GM18861 (cell line): ENCODE measurements at regions not wholly inside any gene's neighbourhood (a gene's known extent, or its start where the extent isn't known, plus 50 kb on each side); places are given as distances from the start of the nearest gene placed in this dataset.

ENCODE experiments used
- ATAC-seq: cut with Tn5 transposase; IDR thresholded peaks from one replicate; pipeline ENCODE4 v1.9.1; 2021; ENCODE audit not compliant: unreplicated experiment

DNA sequence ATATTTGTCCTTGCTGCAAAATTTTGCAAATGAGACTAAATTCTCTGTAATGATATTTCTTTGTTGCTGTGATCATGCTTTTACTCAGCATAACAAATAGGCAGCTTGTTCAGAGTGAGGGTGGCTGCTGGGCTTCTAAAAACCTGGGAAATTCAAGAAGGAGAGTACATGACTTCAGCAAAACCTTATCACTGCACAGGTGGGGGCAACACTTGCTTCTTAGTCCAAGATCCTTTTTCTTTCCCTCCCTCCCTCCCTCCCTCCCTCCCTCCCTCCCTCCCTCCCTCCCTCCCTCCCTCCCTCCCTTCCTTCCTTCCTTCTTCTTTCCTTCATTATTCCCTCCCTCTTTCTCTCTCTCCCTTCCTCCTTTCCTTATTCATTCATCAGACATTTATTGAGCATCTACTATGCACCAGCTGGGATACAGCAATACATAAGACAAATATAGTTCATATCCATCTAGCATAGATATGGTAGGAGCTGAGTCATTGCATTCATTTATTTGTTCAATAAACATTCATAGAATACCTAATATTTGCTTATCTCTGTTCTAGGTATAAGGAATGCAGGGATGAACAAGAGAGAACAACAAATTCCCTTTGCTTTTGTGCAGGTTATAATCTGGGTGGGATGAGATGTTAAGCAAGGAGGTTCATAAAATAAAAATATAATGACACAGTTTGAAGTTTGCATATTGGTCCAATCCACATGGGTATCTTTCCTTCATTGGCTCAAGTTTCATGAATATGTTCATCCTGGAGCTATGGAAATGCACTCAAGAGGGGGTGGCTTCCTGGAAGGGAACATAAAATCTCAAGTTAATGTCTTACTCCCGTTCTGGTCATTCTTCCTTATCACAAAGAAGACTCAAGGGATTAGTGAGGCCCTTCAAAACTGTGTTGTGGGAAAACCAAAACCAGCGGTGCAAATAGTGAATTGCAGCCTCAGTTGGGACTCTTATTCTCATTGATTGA is 210.7 kb downstream of the PDCD6IP start:
- no peak for ATAC-seq

DNA sequence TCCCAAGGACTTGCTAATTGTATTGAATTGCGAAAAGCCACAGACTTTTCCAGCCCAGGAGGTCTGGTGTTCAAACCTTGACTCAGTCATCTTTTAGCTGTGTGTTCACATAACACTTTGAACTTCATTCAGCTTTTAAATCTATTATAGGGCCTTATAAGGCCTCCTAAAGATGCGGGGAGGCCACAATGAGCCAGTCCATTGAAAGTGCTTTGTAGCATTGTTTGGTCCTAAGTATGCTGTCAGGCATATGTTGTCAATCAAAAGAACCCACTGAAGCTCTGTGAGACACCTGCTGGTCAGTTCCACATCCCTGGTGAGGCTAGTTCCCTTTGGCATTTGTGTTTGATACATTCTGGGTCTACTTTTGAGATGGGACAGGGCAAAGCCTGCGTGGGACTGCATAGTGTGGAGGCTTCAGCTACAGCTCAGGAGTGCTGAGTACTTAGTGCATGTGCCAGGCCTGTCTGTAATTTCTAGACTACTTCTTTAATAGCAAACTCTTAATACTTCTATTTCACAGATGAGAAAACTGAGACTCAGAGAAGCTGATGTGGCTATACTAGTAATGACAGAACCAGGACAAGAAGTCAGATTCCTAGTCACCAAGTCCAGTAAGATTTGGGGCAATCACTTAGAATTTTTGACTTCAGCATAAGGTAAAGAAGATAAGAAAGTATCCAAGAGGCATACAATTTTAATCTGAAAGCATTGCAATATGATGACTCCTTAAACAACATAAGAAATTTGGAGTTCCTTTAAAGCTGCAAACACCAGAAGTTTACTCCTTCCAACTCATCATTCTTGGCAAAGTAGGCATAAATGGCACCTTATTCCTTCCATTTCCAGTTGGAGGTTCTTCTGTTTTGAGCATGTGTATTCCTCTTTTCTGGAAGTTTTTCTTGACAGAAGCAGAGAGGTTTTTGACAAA is 213.0 kb downstream of the PDCD6IP start:
- no peak for ATAC-seq

DNA sequence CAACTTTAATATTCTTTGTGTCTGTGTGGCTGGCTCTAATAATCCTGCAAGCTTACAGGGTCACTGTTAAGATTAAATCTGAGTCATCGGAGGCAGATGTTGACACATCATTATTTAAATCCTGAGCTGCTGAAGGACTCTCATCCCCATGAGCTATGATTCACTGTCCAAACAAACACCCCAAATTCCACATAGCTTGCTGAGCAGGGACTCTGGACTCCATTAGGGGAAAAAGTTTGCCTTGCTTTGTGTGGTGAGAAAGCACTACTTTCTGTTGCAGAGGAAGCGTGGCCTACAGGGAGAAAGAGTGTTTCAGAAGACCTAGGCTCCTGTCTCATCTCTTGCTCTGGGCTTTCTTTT is 213.7 kb downstream of the PDCD6IP start:
- ATAC-seq = no peak

DNA sequence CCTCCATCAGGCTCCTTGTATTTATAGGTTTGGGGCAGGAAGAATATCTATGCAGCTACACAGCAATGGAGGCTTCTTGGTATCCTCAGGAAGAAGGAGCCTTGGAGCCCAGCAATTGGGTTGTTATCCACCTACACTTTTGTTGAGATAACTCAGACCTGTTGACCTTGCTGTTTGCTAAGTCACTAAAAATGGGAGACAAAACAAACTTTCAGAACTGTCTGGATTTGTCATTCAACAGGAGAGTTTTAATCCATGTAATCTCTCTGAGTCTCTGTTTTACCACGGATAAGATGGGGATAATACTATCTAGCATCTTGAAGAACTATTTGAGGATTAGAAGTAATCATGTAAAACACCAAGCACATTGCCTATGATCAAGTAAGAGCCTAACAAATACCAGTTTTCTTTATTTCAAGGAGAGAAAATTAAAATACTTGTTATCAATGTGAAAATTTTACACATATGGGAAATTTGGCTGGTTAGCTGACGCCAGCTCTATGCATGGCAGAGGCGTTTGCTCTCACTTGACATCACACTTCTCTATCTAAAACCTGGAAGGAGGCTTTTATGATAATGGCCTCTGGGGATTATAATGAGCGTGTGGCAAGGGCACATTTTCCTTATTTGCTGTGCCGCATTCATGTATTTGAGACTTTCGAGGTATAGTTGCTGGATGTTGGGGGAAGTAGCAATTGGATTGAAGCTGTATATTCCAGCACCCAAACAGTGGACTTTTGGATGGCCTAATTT is 215.6 kb downstream of the PDCD6IP start:
- ATAC-seq = no peak

DNA sequence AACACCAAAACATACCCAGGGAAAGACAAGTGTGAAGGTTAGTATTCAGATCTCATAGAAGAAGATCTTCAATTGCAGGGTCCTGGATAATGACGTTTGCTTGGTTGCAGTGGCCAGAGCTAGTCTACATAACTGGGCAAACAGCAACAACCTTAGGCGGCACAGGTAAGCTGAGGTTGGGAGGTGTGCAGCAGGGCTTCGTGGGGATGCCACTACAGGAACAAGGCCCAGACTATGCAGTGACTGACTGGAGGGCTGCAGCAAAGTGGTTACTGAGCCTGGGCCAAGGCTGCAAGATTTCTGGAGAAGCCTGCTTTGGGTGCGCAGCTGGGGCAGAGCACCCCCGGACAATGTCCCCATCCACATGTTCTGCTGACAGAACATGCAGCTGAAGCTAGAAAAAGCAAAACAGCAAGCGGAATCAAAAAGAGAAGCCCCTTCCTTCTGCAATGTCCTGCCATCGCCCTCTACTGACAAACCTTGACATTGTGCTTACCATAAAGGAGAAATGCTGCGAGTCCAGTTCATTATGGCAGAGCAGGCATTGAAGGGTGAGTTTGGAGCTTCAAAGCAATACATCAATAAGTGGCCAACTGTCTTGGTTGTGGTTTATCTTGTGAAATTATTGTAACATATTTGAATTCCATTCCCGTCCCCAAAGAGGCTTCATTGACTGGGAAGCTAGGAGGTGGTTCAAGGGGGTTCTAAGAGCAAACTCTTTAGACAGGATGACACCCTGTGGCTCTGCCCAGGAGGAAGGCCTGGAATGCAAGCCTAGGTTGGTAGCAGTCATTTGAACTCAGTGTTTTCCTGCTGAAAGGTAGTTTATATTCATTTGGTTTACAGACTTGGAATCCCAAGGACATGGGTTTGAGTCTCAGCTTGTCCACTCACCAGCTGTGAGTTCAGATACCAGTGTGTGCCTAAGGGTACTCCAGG is 217.0 kb downstream of the PDCD6IP start:
- ATAC-seq = no peak

DNA sequence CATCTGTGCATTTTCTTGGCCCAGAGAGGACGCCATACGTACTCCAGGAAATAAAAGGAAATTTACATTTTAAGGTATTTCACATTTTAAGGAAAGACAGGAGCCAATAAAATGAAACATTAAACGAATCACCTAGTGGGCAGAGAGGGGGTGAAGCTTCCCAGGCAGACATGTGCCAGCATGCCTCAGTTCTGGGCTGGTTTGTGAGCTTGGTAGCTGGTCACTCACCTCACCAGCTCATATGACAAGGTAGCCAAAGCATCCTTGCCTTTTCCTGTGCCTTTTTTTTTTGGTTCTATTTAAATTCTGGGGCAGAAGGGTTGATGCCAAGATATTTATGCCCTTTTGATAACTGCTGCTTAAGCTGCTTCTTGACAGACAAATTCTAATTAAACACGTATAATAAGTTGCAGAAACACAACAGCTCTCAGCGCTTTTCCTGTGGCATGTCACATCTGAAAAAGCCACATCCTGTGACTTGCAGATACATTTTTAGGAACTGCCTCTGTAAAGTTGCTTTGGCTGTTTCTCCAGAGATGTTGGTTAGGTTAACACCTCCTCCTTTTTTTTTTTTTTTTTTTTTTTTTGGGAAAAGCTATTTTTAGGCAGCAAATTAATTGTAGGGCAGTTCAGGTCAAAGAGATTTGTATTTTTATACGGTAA is 218.6 kb downstream of the PDCD6IP start:
- peak; percentile 57 for ATAC-seq

DNA sequence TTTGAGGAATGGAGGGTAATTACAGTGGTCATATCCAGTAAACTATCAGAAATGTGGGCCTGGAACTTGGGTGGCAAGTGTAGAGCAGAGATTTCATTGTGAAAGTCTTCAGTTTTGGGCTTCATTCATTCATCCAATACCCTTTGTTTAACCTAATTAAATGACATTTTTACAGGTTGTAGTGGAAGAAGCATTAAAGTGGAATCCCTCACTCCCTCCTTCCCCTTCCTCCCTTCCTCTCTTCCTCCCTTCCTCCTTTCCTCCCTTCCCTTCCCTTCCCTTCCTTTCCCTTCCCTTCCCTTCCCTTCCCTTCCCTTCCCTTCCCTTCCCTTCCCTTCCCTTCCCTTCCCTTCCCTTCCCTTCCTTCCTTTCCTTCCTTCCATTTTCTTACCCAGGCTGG is 219.3 kb downstream of the PDCD6IP start:
- no peak for ATAC-seq

DNA sequence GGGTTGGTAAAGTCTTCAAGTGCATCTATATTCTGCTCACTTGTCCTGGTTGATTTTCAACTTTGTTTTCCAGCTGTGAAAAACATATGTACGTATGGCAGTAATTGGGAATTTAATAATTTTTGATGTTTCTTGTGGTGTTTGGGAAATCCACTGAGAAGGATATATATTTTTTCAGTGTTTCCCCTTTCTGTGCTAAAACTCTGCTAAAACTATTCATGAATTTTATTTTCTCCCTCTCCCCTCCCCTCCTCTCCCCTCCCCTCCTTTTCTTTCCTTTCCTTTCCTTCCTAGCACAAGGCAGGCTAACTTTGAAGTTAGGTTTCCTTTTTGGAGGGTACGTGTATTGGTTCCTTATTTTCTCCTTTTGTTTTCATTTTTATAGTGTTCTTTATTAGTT is 220.7 kb downstream of the PDCD6IP start:
- no peak for ATAC-seq

DNA sequence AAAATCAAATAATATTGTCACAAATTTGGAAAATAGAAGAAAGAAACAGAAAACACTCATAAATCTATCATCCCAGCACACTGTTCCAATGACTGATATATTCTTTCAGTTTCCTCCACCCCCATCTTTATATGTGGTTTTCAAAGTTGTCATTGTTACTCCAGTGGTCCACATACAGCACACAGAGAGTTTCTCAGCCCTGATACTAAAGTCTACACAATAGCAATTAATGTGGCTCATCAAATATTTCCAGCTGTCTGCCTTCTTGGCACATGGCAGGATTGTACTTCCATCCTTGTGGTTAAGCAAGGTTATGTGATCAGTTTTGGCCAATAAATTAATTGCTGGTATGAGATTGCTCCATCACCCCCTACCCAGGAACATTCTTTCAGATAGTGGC is 221.7 kb downstream of the PDCD6IP start:
- no peak for ATAC-seq

DNA sequence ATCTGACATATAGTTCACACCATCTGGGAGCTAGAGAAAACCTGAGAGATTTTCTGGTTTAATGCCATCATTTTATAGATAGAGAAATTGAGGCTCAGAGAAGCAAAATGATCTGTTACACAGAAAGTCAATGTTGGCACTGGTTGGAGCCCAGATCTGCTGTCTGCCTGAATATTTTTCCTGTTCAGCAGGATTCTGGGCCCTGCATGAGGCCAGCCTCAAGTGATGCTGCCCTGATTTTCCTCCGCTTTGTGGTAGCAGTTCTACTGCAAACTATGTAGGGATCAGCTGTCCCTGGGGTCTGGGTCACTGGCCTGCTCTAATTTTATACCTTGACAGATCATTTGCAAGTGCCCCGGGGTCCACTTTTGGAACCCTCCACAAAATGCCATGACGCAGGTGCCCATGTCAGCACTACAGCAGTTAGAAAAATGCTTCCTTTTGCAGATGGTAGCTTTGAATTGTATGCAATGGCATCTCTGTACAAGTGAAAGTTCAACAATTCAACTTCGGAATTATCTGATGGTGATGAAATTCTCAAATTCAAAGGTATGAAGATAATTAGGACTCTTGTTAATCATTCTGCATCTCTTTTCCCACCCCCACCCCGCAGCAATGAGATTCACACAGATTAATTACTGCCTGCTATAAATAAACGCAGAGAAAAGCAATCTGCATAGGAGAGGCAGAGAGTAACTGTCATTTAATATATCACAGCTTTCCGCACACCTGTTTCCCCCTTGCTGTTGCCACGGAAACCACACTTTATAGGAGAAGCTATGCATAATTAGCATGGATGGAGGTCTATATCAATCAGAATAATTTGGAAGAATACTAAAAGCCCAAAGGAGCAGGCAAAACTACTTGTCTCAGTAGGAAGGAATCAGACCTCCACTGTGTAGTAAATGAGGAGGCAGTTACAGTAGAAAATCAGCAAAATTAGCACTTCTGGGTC is 222.6 kb downstream of the PDCD6IP start:
- ATAC-seq = no peak

DNA sequence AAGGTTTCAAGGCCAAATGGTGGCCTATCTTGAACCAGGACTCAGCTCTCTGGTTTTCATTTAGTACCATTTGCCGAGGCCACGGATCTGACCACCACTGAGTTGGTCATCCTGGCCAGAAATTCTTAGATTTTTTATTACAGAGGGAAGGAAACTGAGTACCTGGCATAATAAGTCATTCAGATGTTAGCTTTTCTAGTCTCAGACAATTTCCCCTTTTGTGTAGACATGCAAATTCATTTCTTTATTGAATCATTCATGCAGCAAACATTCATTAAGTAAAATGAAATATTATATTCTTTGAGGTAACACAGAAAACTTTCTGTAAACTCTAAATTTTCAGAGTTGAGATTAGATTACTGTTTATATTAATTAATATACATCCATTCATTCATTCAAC is 223.7 kb downstream of the PDCD6IP start:
- ATAC-seq = no peak

DNA sequence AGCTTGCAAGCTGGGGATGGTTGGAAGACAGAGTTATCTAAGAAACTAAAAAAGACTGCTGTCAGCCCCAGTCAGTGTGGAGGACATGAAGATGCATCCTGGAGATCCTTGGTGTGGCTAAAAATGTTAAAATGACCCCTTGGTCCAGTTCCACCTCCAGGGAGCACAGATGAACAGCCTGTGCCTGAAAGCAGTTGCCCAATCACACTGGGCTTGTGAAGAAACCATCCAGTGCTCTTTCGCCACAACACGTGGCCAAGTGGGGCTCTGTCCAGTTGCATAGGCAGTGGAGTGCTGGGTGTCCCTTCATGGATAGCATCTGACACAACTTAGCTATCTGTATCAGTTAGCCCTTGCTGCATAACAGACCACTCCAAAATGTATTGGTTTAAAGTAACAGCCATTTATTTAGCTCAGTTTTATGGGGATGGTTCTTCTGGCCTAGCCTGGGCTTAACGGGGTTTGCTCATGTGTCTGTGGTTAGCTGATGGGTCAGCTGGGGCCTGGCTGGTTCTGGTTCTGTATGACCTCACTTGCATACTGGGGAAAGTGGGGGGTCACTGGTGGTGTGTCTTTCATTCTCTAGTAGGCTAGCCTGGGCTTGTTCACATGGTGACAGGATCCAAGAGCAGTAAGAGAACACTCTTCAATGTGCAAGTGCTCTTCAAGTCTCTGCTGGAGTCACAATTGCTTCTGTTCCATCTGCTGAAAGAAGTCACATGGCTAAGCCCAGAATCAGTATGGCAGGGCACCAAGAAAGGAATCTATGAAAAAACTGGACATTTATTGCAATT is 226.2 kb downstream of the PDCD6IP start:
- no peak for ATAC-seq

DNA sequence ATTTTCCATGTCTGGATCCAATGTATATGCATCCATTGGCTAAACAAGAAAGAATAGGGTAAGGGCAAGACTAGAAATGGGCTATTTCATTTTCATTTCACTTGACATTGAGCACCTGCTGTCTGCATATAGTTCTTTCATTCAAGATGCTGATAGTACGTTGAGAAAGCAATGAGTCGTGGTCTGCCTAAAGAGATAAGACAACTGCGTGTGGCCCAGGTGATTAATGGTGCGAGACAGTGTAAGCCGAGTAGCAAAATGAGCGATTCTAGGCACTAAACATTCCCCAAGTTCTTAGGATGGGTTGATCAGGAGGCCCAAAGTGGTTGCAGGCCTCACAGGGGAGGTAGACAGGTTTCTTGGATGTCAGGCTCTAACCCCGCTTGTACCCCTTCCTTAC is 235.4 kb downstream of the PDCD6IP start:
- no peak for ATAC-seq

DNA sequence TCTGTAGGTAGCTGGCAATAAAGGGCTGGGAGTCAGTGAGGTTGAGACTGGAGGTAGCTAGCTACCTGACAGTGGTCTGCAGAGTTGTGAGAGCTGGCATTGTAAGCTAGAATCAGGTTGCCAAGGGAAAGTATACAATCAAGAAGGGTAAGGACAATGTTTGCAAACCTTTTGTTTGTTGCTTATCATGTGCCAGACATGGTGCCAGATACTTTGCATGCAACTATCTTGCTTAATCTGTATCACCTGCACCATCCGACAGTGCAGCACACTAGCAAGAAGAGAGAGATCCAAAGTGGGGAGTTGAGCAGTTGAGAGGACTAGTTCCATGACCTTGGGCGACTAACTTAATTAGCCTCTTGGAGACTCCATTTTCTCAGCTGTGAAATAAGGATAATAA is 236.4 kb downstream of the PDCD6IP start:
- no peak for ATAC-seq

DNA sequence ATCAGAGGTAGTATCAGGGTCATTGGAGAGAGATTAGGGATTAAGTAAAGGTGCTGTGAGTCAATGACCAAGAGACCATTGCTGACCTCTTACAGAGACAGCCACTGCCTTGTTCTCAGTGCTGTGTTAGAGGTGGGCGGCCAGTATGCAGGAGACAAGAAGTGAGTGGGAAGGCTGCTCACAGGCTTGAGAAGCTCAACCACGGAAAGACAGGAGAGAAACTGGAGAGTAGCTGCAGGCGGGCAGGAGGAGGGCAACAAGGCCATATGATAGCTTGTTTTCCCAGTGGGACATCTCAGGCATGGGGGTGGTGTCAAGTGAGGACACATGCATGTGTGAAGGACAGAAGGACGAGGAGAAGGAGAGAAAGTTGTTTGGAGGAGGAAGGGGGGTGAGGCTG is 237.3 kb downstream of the PDCD6IP start:
- no peak for ATAC-seq

DNA sequence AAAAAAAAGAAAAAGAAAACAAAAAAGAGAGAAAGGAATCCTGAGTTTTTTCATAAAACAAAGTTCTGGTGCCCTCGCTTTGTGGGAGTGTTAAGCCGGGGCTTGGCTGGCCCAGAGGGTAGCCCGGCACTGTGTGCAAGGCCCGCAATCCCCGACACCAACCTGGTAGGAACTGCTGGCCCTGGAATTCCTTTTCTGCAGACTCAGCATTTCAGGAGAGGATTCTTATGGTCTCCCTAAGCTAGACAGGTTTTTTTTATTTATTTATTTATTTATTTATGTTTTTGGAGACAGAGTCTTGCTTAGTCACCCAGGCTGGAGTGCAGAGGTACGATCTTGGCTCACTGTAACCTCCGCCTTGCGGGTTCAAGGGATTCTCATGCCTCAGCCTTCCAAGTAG is 238.8 kb downstream of the PDCD6IP start:
- ATAC-seq = no peak

DNA sequence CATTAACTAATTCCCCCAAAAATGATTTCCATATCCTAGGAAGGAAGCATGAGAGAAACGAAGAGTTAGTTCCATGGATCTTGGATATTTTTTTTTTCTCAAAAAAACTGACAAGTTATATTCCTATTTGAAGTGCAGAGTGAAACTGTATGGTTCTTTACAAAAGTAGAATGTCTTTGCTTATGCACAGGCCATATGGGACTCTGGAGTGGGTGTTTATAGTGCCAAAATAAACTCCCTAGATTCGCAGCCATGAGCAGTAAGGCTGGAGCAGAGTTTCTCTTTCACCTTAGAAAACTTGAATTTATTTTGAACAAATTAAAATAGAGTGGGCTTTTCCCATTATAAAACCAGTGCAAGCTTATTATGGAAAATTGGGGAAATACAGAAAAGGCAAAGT is 239.7 kb downstream of the PDCD6IP start:
- no peak for ATAC-seq

DNA sequence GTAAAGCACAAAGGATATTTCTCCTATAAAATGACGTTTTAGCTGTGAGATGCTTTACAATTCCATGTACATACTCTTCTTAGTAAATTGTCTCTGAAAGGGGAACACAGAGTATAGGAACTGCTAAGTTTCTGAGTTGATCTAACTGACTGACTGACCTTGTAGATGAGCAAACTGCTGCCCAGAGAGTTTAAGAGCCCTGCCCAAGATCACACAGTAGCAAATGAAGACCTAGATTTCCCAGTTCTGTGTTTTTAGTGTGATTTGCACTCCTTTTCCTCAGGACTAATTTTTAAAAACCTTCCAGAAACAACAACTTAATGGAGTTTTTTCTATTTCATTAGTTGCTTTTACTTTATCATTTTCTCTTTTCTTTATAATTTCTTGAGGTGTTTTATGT is 247.7 kb downstream of the PDCD6IP start:
- ATAC-seq = no peak
